SK-N-SH treated with all-trans-retinoic acid at 6 μM for 48 hours (cell line): ENCODE measurements at regions not wholly inside any gene's neighbourhood (a gene's known extent, or its start where the extent isn't known, plus 50 kb on each side); places are given as distances from the start of the nearest gene placed in this dataset.
A peak's percentile ranks its signal among the peaks of the same experiment; 100 is the strongest.
"Not testable (repeated sequence)": the region's sequence is repeated elsewhere in the genome, so short reads cannot be mapped to it uniquely, and the experiment has no call there.

Experiments used
- ARNTL ChIP-seq: fragments of 450-650 bp; formaldehyde crosslinking; IDR thresholded peaks from 2 replicates; pipeline ENCODE4 v1.5.0; 2020; ENCODE audit warnings: low read depth, mild to moderate bottlenecking, moderate library complexity, borderline replicate concordance
- CREB5 ChIP-seq: fragments of 250-450 bp; sonication (Bioruptor Pico); IDR thresholded peaks from 2 replicates; pipeline ENCODE4 v1.5.1; 2020; ENCODE audit warnings: low read depth, mild to moderate bottlenecking, moderate library complexity
- ESRRG ChIP-seq: fragments of 250-450 bp; sonication (Bioruptor Pico); IDR thresholded peaks from 2 replicates; pipeline ENCODE4 v1.6.1; 2021; ENCODE audit warnings: mild to moderate bottlenecking
- ISL1 ChIP-seq: fragments of 250-450 bp; sonication (Bioruptor Pico); IDR thresholded peaks from 2 replicates; pipeline ENCODE4 v2.1.2; 2022; ENCODE audit warnings: mild to moderate bottlenecking, moderate library complexity
- OSR1 ChIP-seq: fragments of 250-450 bp; sonication (Bioruptor Pico); IDR thresholded peaks from 2 replicates; pipeline ENCODE4 v1.8.0; 2022; ENCODE audit warnings: moderate library complexity, mild to moderate bottlenecking, inconsistent platforms
- TOX ChIP-seq: fragments of 250-450 bp; sonication (Bioruptor Pico); IDR thresholded peaks from 2 replicates; pipeline ENCODE4 v1.8.0; 2021; ENCODE audit warnings: mild to moderate bottlenecking, moderate library complexity, borderline replicate concordance
- ZFP3 ChIP-seq: fragments of 250-450 bp; sonication (Bioruptor Pico); IDR thresholded peaks from 2 replicates; pipeline ENCODE4 v1.5.0; 2020; ENCODE audit warnings: mild to moderate bottlenecking, moderate library complexity
- TF ChIP-seq, protein P1 (sequence below): fragments of 250-450 bp; sonication (Bioruptor Pico); IDR thresholded peaks from 2 replicates; pipeline ENCODE4 v1.8.0; 2020; ENCODE audit warnings: mild to moderate bottlenecking, moderate library complexity, borderline replicate concordance

GRCh38 chr21:8419925-8420560 is 2101.3 kb upstream of the TPTE start:
- peak; percentile 62; the same call in 1 of the 2 replicates for TF ChIP-seq ESRRG (CRISPR knock-in tag)
- TF ChIP-seq, protein P1, sequence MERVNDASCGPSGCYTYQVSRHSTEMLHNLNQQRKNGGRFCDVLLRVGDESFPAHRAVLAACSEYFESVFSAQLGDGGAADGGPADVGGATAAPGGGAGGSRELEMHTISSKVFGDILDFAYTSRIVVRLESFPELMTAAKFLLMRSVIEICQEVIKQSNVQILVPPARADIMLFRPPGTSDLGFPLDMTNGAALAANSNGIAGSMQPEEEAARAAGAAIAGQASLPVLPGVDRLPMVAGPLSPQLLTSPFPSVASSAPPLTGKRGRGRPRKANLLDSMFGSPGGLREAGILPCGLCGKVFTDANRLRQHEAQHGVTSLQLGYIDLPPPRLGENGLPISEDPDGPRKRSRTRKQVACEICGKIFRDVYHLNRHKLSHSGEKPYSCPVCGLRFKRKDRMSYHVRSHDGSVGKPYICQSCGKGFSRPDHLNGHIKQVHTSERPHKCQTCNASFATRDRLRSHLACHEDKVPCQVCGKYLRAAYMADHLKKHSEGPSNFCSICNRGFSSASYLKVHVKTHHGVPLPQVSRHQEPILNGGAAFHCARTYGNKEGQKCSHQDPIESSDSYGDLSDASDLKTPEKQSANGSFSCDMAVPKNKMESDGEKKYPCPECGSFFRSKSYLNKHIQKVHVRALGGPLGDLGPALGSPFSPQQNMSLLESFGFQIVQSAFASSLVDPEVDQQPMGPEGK: not testable (repeated sequence)
- TF ChIP-seq ARNTL (CRISPR knock-in tag): peak; percentile 61; the same call in 1 of the 2 replicates
- not testable (repeated sequence) for TF ChIP-seq ZFP3 (CRISPR knock-in tag); OSR1 (CRISPR knock-in tag); ISL1 (CRISPR knock-in tag); TOX
- peak; percentile 52; the same call in 1 of the 2 replicates for TF ChIP-seq CREB5 (CRISPR knock-in tag)
